Chondrocyte (in vitro differentiated cells): ENCODE measurements at regions not wholly inside any gene's neighbourhood (a gene's known extent, or its start where the extent isn't known, plus 50 kb on each side); places are given as distances from the start of the nearest gene placed in this dataset.
A peak's percentile ranks its signal among the peaks of the same experiment; 100 is the strongest.

ENCODE experiments used
- DNase-seq: peaks from one replicate; pipeline ENCODE4 v3.0.0; 2021; ENCODE audit warnings: mixed read lengths, low spot score
- H3K27ac Mint-ChIP-seq: one replicate; pipeline ENCODE4 v1.8.0; 2021; ENCODE audit warnings: mild to moderate bottlenecking, moderate library complexity, mixed read lengths; ENCODE audit not compliant: unreplicated experiment
- H3K27me3 Mint-ChIP-seq: 2 replicates; pipeline ENCODE4 v1.8.0; 2021; ENCODE audit warnings: low read depth, mixed read lengths
- H3K36me3 Mint-ChIP-seq: 2 replicates; pipeline ENCODE4 v1.8.0; 2021; ENCODE audit warnings: low read depth, mixed read lengths
- H3K4me1 Mint-ChIP-seq: 2 replicates; pipeline ENCODE4 v1.8.0; 2021; ENCODE audit warnings: low read depth, mild to moderate bottlenecking, mixed read lengths
- H3K4me3 Mint-ChIP-seq: one replicate; pipeline ENCODE4 v1.8.0; 2021; ENCODE audit warnings: mild to moderate bottlenecking, moderate library complexity, mixed read lengths; ENCODE audit not compliant: unreplicated experiment
- H3K9me3 Mint-ChIP-seq: 2 replicates; pipeline ENCODE4 v1.8.0; 2021; ENCODE audit warnings: low read depth, mixed read lengths
- TF ChIP-seq, protein P1 (sequence below): fragments of 200-600 bp; sonication (generic); IDR thresholded peaks from 2 replicates; pipeline ENCODE4 v1.5.0; 2021; ENCODE audit warnings: antibody characterized with exemption, mild to moderate bottlenecking, moderate library complexity

- Mint-ChIP-seq H3K4me1 (peaks cover 43% of the 10 kb centered on the region), H3K27ac (no peak overlapping the region), H3K27me3 (no peaks in the 10 kb centered on the region), H3K4me3 (no peak overlapping the region), H3K9me3 (no peaks in the 10 kb centered on the region), H3K36me3 (no peaks in the 10 kb centered on the region)
- DNase-seq: no peak
- TF ChIP-seq, protein P1, sequence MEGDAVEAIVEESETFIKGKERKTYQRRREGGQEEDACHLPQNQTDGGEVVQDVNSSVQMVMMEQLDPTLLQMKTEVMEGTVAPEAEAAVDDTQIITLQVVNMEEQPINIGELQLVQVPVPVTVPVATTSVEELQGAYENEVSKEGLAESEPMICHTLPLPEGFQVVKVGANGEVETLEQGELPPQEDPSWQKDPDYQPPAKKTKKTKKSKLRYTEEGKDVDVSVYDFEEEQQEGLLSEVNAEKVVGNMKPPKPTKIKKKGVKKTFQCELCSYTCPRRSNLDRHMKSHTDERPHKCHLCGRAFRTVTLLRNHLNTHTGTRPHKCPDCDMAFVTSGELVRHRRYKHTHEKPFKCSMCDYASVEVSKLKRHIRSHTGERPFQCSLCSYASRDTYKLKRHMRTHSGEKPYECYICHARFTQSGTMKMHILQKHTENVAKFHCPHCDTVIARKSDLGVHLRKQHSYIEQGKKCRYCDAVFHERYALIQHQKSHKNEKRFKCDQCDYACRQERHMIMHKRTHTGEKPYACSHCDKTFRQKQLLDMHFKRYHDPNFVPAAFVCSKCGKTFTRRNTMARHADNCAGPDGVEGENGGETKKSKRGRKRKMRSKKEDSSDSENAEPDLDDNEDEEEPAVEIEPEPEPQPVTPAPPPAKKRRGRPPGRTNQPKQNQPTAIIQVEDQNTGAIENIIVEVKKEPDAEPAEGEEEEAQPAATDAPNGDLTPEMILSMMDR: no peak
Observed at GRCh38 chr2:134145519-134145918, 108.4 kb upstream of the MGAT5 start.

DNA sequence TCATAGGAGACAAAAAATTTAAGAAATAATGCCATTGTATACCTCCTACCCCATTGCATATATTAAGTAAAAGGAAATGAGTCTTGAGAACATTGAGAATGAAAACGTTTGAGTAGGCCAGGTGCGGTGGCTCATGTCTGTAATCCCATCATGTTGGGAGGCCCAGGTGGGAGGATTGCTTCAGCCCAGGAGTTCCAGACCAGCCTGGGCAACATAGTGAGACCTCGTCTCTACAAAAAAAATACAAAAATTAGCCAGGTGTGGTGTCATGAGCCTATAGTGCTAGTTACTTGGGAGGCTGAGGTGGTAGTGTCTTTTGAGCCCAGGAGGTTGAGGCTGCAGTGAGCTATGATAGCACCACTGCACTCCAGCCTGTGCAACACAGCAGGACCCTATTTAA lies 107.7 kb upstream of the MGAT5 start:
- no peaks in the 10 kb centered on the region for H3K27me3 Mint-ChIP-seq
- peak overlapping the region; percentile 86 for H3K27ac Mint-ChIP-seq
- TF ChIP-seq, protein P1: no peak
- DNase-seq: no peak
- no peaks in the 10 kb centered on the region for H3K36me3 Mint-ChIP-seq
- no peaks in the 10 kb centered on the region for H3K9me3 Mint-ChIP-seq
- H3K4me3 Mint-ChIP-seq: no peak overlapping the region
- peaks cover 43% of the 10 kb centered on the region for H3K4me1 Mint-ChIP-seq

- H3K9me3 Mint-ChIP-seq: no peaks in the 10 kb centered on the region
- H3K27ac Mint-ChIP-seq: peak overlapping the region; percentile 86
- no peaks in the 10 kb centered on the region for H3K36me3 Mint-ChIP-seq
- H3K4me1 Mint-ChIP-seq: peaks cover 40% of the 10 kb centered on the region
- peak overlapping the region; percentile 33 for H3K4me3 Mint-ChIP-seq
- TF ChIP-seq, protein P1: no peak
- no peak for DNase-seq
- no peaks in the 10 kb centered on the region for H3K27me3 Mint-ChIP-seq
Observed at GRCh38 chr2:134146620-134147019, 107.3 kb upstream of the MGAT5 start.

GRCh38 chr2:134148172-134148571 lies 105.7 kb upstream of the MGAT5 start:
- no peak for DNase-seq
- no peak overlapping the region for H3K27ac Mint-ChIP-seq
- H3K36me3 Mint-ChIP-seq: no peaks in the 10 kb centered on the region
- peaks cover 27% of the 10 kb centered on the region for H3K4me1 Mint-ChIP-seq
- no peak overlapping the region for H3K4me3 Mint-ChIP-seq
- no peaks in the 10 kb centered on the region for H3K9me3 Mint-ChIP-seq
- no peaks in the 10 kb centered on the region for H3K27me3 Mint-ChIP-seq
- TF ChIP-seq, protein P1: no peak

DNA sequence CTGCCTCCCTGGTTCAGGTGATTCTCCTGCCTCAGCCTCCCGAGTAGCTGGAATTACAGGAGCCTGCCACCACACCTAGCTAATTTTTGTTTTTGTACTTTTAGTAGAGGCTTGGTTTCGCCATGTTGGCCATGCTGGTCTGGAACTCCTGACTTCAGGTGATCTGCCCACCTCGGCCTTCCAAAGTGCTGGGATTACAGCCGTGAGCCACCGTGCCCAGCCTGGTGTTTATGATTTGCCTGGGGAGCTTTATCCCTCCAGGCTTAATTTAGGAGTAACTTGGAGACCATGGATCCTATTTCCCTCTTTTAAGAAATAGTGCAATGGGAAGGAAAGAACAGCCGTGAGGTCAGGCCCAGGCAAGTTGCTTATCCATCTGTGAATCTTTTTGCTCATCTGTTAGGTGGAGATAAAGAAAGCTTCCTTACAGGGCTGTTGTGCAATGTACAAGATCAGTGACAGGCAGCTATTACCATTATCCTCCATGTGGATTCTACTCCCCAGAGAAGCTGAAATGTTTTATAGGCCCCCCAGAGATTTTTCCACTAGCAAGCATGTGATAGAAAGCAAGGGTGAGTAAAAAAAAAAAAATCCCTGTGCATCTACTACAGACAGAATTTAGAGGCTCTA lies 104.9 kb upstream of the MGAT5 start:
- Mint-ChIP-seq H3K27ac (no peak overlapping the region), H3K36me3 (no peaks in the 10 kb centered on the region), H3K4me3 (no peak overlapping the region), H3K4me1 (peaks cover 22% of the 10 kb centered on the region), H3K9me3 (no peaks in the 10 kb centered on the region), H3K27me3 (no peaks in the 10 kb centered on the region)
- TF ChIP-seq, protein P1: no peak
- no peak for DNase-seq
